Naive thymus-derived CD4-positive, alpha-beta T cell (primary cell): ENCODE measurements at regions not wholly inside any gene's neighbourhood (a gene's known extent, or its start where the extent isn't known, plus 50 kb on each side); places are given as distances from the start of the nearest gene placed in this dataset.

Experiments used
- ATAC-seq: fragments of 150-1000 bp; cut with Tn5 transposase; 2 replicates; pipeline ENCODE4 v1.10.0; 2021; ENCODE audit warnings: mild to moderate bottlenecking, moderate library complexity
- CTCF ChIA-PET: fragments of 350-600 bp; sonication (Branson Sonifier 250); formaldehyde crosslinking; loops from one replicate; lab custom pipeline; 2021; ENCODE audit warnings: antibody characterized with exemption; lab: Charles Lee
- POLR2A ChIA-PET: fragments of 350-600 bp; sonication (Branson Sonifier 250); formaldehyde crosslinking; loops from one replicate; lab custom pipeline; 2021; ENCODE audit warnings: antibody characterized with exemption, inconsistent platforms; lab: Charles Lee
- DNase-seq, 9 donors: peaks; one replicate each; pipeline versions ENCODE4 v3.0.0 to v3.0.0-alpha.2; 2020 to 2022; ENCODE audit warnings: mixed read lengths in 1 of 9
- H3K27ac ChIP-seq: one replicate; pipeline ENCODE4 v1.7.0; 2013; ENCODE audit warnings: mild to moderate bottlenecking, low read depth, low read length, moderate library complexity
- H3K27me3 ChIP-seq, 2 donors: one replicate each; pipeline ENCODE4 v1.7.0; 2013; ENCODE audit warnings: low read length in 2 of 2, mild to moderate bottlenecking in 2 of 2, moderate library complexity in 2 of 2; ENCODE audit not compliant: control insufficient read depth in 2 of 2, insufficient read depth in 2 of 2
- H3K36me3 ChIP-seq, 3 experiments: 1 replicate in 2 of 3; 2 replicates in 1 of 3; pipeline ENCODE4 v1.7.0; 2013; ENCODE audit warnings: low read length in 3 of 3, mild to moderate bottlenecking in 3 of 3, moderate library complexity in 1 of 3; ENCODE audit not compliant: insufficient read depth in 3 of 3, control insufficient read depth in 2 of 3
- H3K4me1 ChIP-seq, 2 donors: one replicate each; pipeline ENCODE4 v1.7.0; 2013; ENCODE audit warnings: low read length in 2 of 2, mild to moderate bottlenecking in 2 of 2, moderate library complexity in 1 of 2; ENCODE audit not compliant: control insufficient read depth in 2 of 2, insufficient read depth in 2 of 2
- H3K4me3 ChIP-seq: 2 replicates; pipeline ENCODE4 v1.7.0; 2013; ENCODE audit warnings: mild to moderate bottlenecking, low read length
- H3K9me3 ChIP-seq, 3 experiments: 1 replicate in 2 of 3; 2 replicates in 1 of 3; pipeline ENCODE4 v1.7.0; 2013; ENCODE audit warnings: low read length in 3 of 3; ENCODE audit not compliant: control insufficient read depth in 2 of 3
- H3K27ac Mint-ChIP-seq, 9 donors: one replicate each; pipeline ENCODE4 v1.8.0; 2020 to 2022; ENCODE audit warnings: mixed read lengths in 9 of 9, mild to moderate bottlenecking in 8 of 9, moderate library complexity in 5 of 9, inconsistent platforms in 2 of 9
- H3K27me3 Mint-ChIP-seq, 5 donors: one replicate each; pipeline ENCODE4 v1.8.0; 2021 to 2022; ENCODE audit warnings: mixed read lengths in 5 of 5, mild to moderate bottlenecking in 1 of 5
- H3K36me3 Mint-ChIP-seq, 5 donors: one replicate each; pipeline ENCODE4 v1.8.0; 2020 to 2022; ENCODE audit warnings: mixed read lengths in 5 of 5, mild to moderate bottlenecking in 3 of 5, inconsistent platforms in 1 of 5
- H3K4me1 Mint-ChIP-seq, 7 donors: one replicate each; pipeline ENCODE4 v1.8.0; 2020 to 2022; ENCODE audit warnings: mixed read lengths in 7 of 7, mild to moderate bottlenecking in 3 of 7, inconsistent platforms in 1 of 7
- H3K4me3 Mint-ChIP-seq, 10 donors: one replicate each; pipeline ENCODE4 v1.8.0; 2020 to 2022; ENCODE audit warnings: mild to moderate bottlenecking in 10 of 10, mixed read lengths in 10 of 10, moderate library complexity in 6 of 10, inconsistent platforms in 2 of 10
- H3K9me3 Mint-ChIP-seq, 11 donors: one replicate each; pipeline ENCODE4 v1.8.0; 2020 to 2022; ENCODE audit warnings: mixed read lengths in 11 of 11, mild to moderate bottlenecking in 4 of 11, inconsistent platforms in 1 of 11, moderate library complexity in 1 of 11
- intact Hi-C, 2 donors: fragments of 100-400 bp; cut with micrococcal nuclease; formaldehyde crosslinking; loops; one replicate each; pipeline ENCODE4 v1.15.1; 2023

- Mint-ChIP-seq H3K9me3 (peaks cover 0 to 6% (median 0%) of the 10 kb centered on the region in 11 donors), H3K27me3 (no peaks in the 10 kb centered on the region), H3K27ac (no peak overlapping the region), H3K4me1 (no peaks in the 10 kb centered on the region), H3K36me3 (no peaks in the 10 kb centered on the region), H3K4me3 (no peak overlapping the region)
- Histone ChIP-seq H3K4me3 (no peak overlapping the region), H3K27ac (no peak overlapping the region), H3K4me1 (no peaks in the 10 kb centered on the region), H3K36me3 (no peaks in the 10 kb centered on the region), H3K27me3 (no peaks in the 10 kb centered on the region), H3K9me3 (no peaks in the 10 kb centered on the region)
- no peak for ATAC-seq
- ChIA-PET CTCF (no interaction called here), POLR2A (no interaction called here)
- intact Hi-C loops = no loop called here
- no peak for DNase-seq
Observed at GRCh38 chr18:43525169-43525568, 247.9 kb upstream of the SYT4 start.

GRCh38 chr18:43526426-43527145 is 249.3 kb upstream of the SYT4 start:
- Histone ChIP-seq H3K27me3 (no peaks in the 10 kb centered on the region), H3K9me3 (no peaks in the 10 kb centered on the region), H3K4me3 (no peak overlapping the region), H3K27ac (no peak overlapping the region), H3K36me3 (no peaks in the 10 kb centered on the region), H3K4me1 (no peaks in the 10 kb centered on the region)
- no peaks in the 10 kb centered on the region for H3K36me3 Mint-ChIP-seq
- CTCF ChIA-PET = no interaction called here
- DNase-seq = no peak
- peaks cover 0 to 6% (median 0%) of the 10 kb centered on the region in 11 donors for H3K9me3 Mint-ChIP-seq
- no peak overlapping the region for H3K27ac Mint-ChIP-seq
- no peaks in the 10 kb centered on the region for H3K4me1 Mint-ChIP-seq
- no peak for ATAC-seq
- intact Hi-C loops = no loop called here
- no peaks in the 10 kb centered on the region for H3K27me3 Mint-ChIP-seq
- no peak overlapping the region for H3K4me3 Mint-ChIP-seq
- POLR2A ChIA-PET = no interaction called here

- DNase-seq (no peak), ATAC-seq (no peak)
- H3K27me3 ChIP-seq = no peaks in the 10 kb centered on the region
- intact Hi-C loops = no loop called here
- no peak overlapping the region for H3K4me3 ChIP-seq
- H3K9me3 ChIP-seq = no peaks in the 10 kb centered on the region
- H3K4me1 ChIP-seq = no peaks in the 10 kb centered on the region
- no peaks in the 10 kb centered on the region for H3K36me3 ChIP-seq
- Mint-ChIP-seq H3K27ac (no peak overlapping the region), H3K27me3 (no peaks in the 10 kb centered on the region), H3K4me1 (no peaks in the 10 kb centered on the region), H3K4me3 (no peak overlapping the region), H3K9me3 (peaks cover 0 to 6% (median 0%) of the 10 kb centered on the region in 11 donors), H3K36me3 (no peaks in the 10 kb centered on the region)
- CTCF ChIA-PET = no interaction called here
- POLR2A ChIA-PET = no interaction called here
- H3K27ac ChIP-seq = no peak overlapping the region
Observed at GRCh38 chr18:43531438-43531837, 254.1 kb upstream of the SYT4 start.

GRCh38 chr18:43533371-43533770 is 256.1 kb upstream of the SYT4 start:
- Histone ChIP-seq H3K4me3 (no peak overlapping the region), H3K27me3 (no peaks in the 10 kb centered on the region), H3K4me1 (no peaks in the 10 kb centered on the region), H3K36me3 (no peaks in the 10 kb centered on the region), H3K9me3 (no peaks in the 10 kb centered on the region), H3K27ac (no peak overlapping the region)
- ChIA-PET POLR2A (no interaction called here), CTCF (no interaction called here)
- intact Hi-C loops = no loop called here
- Mint-ChIP-seq H3K9me3 (peaks cover 0 to 13% (median 2%) of the 10 kb centered on the region in 11 donors), H3K27ac (no peak overlapping the region), H3K4me1 (no peaks in the 10 kb centered on the region), H3K36me3 (no peaks in the 10 kb centered on the region), H3K4me3 (no peak overlapping the region), H3K27me3 (no peaks in the 10 kb centered on the region)
- DNase-seq (no peak), ATAC-seq (no peak)

GRCh38 chr18:43534511-43534910 is 257.2 kb upstream of the SYT4 start:
- Histone ChIP-seq H3K27me3 (no peaks in the 10 kb centered on the region), H3K9me3 (no peaks in the 10 kb centered on the region), H3K27ac (no peak overlapping the region), H3K4me1 (no peaks in the 10 kb centered on the region), H3K4me3 (no peak overlapping the region), H3K36me3 (no peaks in the 10 kb centered on the region)
- H3K27ac Mint-ChIP-seq = no peak overlapping the region
- ChIA-PET CTCF (no interaction called here), POLR2A (no interaction called here)
- no peaks in the 10 kb centered on the region for H3K4me1 Mint-ChIP-seq
- intact Hi-C loops = no loop called here
- no peaks in the 10 kb centered on the region for H3K27me3 Mint-ChIP-seq
- H3K36me3 Mint-ChIP-seq = no peaks in the 10 kb centered on the region
- ATAC-seq = no peak
- no peak for DNase-seq
- H3K4me3 Mint-ChIP-seq = no peak overlapping the region
- peaks cover 0 to 13% (median 2%) of the 10 kb centered on the region in 11 donors for H3K9me3 Mint-ChIP-seq

- Histone ChIP-seq H3K4me3 (no peak overlapping the region), H3K4me1 (no peaks in the 10 kb centered on the region), H3K9me3 (no peaks in the 10 kb centered on the region), H3K27ac (no peak overlapping the region), H3K36me3 (no peaks in the 10 kb centered on the region), H3K27me3 (no peaks in the 10 kb centered on the region)
- DNase-seq (no peak), ATAC-seq (no peak)
- CTCF ChIA-PET = no interaction called here
- Mint-ChIP-seq H3K4me1 (no peaks in the 10 kb centered on the region), H3K4me3 (no peak overlapping the region), H3K9me3 (peaks cover 0 to 21% (median 6%) of the 10 kb centered on the region in 11 donors), H3K27me3 (no peaks in the 10 kb centered on the region), H3K27ac (no peak overlapping the region), H3K36me3 (no peaks in the 10 kb centered on the region)
- intact Hi-C loops = no loop called here
- POLR2A ChIA-PET = no interaction called here
Observed at GRCh38 chr18:43539862-43540261, 262.6 kb upstream of the SYT4 start.

GRCh38 chr18:43542016-43542415 is 264.7 kb upstream of the SYT4 start:
- Histone ChIP-seq H3K9me3 (no peaks in the 10 kb centered on the region), H3K27ac (no peak overlapping the region), H3K4me3 (no peak overlapping the region), H3K4me1 (no peaks in the 10 kb centered on the region), H3K27me3 (no peaks in the 10 kb centered on the region), H3K36me3 (no peaks in the 10 kb centered on the region)
- ATAC-seq = no peak
- no peak for DNase-seq
- Mint-ChIP-seq H3K27me3 (no peaks in the 10 kb centered on the region), H3K36me3 (no peaks in the 10 kb centered on the region), H3K4me1 (no peaks in the 10 kb centered on the region), H3K4me3 (no peak overlapping the region), H3K27ac (no peak overlapping the region), H3K9me3 (peaks cover 0 to 14% (median 5%) of the 10 kb centered on the region in 11 donors)
- ChIA-PET CTCF (no interaction called here), POLR2A (no interaction called here)
- intact Hi-C loops = no loop called here
